ENCODE measurements at regions not wholly inside any gene's neighbourhood (a gene's known extent, or its start where the extent isn't known, plus 50 kb on each side); places are given as distances from the start of the nearest gene placed in this dataset.

- TF ChIP-seq, protein P1, sequence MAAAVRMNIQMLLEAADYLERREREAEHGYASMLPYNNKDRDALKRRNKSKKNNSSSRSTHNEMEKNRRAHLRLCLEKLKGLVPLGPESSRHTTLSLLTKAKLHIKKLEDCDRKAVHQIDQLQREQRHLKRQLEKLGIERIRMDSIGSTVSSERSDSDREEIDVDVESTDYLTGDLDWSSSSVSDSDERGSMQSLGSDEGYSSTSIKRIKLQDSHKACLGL (CRISPR knock-in tag; IDR thresholded peaks at IDR 0.05) = no peak
- TF ChIP-seq EZH2 (conservative IDR thresholded peaks at IDR 0.05; ENCODE audit: low read depth, low read length) = no peak
- no peak for TF ChIP-seq ZSCAN29 (CRISPR knock-in tag; conservative IDR thresholded peaks at IDR 0.05)
- TF ChIP-seq, protein P2, sequence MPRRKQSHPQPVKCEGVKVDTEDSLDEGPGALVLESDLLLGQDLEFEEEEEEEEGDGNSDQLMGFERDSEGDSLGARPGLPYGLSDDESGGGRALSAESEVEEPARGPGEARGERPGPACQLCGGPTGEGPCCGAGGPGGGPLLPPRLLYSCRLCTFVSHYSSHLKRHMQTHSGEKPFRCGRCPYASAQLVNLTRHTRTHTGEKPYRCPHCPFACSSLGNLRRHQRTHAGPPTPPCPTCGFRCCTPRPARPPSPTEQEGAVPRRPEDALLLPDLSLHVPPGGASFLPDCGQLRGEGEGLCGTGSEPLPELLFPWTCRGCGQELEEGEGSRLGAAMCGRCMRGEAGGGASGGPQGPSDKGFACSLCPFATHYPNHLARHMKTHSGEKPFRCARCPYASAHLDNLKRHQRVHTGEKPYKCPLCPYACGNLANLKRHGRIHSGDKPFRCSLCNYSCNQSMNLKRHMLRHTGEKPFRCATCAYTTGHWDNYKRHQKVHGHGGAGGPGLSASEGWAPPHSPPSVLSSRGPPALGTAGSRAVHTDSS (CRISPR knock-in tag; conservative IDR thresholded peaks at IDR 0.05) = no peak
- TF ChIP-seq ZNF558 (CRISPR knock-in tag; IDR thresholded peaks at IDR 0.05; ENCODE audit: borderline replicate concordance) = no peak
- no peak for TF ChIP-seq ZNF839 (CRISPR knock-in tag; IDR thresholded peaks at IDR 0.05; ENCODE audit: borderline replicate concordance)
Observed at GRCh38 chr14:34199585-34199984, 248.7 kb upstream of the EGLN3 start.

Data from HepG2 (cell line).